ENCODE measurements at regions not wholly inside any gene's neighbourhood (a gene's known extent, or its start where the extent isn't known, plus 50 kb on each side); places are given as distances from the start of the nearest gene placed in this dataset.
"Not testable (repeated sequence)": the region's sequence is repeated elsewhere in the genome, so short reads cannot be mapped to it uniquely, and the experiment has no call there.

DNA sequence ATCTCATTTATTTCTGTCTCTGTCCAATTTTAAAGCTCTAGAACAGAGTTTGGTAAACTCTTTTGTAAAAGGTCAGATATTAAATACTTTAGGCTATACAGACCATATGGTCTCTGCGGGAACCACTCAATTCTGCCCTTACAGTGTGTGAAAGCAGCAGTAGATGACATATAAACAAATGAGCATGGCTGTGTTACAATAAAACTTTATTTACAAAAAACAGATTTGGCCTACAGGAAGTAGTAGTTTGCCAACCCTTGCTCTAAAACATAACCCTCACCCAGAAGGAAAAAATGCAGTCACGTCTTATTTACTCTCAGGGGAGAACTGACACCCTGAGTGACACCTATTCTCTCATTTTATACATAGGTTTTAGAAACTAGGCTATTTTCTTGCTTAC is 220.4 kb downstream of the DEPDC1B start:
- BruUV-seq (replicated peaks), result no TSS peak
- no peaks in the 10 kb centered on the region for H3K9me3 Mint-ChIP-seq (ENCODE audit: unreplicated experiment)
- no peaks in the 10 kb centered on the region for H3K9me3 ChIP-seq
- ChIA-PET POLR2A (no interaction called here), CTCF (no interaction called here)
- H3K4me3 Mint-ChIP-seq (ENCODE audit: unreplicated experiment), result no peak overlapping the region
- intact Hi-C loops (cut with micrococcal nuclease; ENCODE audit: unreplicated experiment), result no loop called here
- TF ChIP-seq CTCF (IDR thresholded peaks at IDR 0.05; ENCODE audit: insufficient read depth in 1 of 2, low read depth in 1 of 2, low read length in 1 of 2, severe bottlenecking in 1 of 2, unreplicated experiment in 1 of 2), result no peak
- no peak overlapping the region for H3K27ac Mint-ChIP-seq (ENCODE audit: unreplicated experiment)
- no peaks in the 10 kb centered on the region for H3K36me3 Mint-ChIP-seq (ENCODE audit: insufficient read depth, unreplicated experiment)
- H3K4me1 Mint-ChIP-seq (ENCODE audit: low read depth, unreplicated experiment), result no peaks in the 10 kb centered on the region
- H3K36me3 ChIP-seq (ENCODE audit: control insufficient read depth, insufficient read depth, low read length), result no peaks in the 10 kb centered on the region
- no peaks in the 10 kb centered on the region for H3K27me3 ChIP-seq (replicated peaks; ENCODE audit: control insufficient read depth, insufficient read depth, low read length)
- H3K4me3 ChIP-seq (ENCODE audit: low read depth, low read length), result no peak overlapping the region
- H3K4me1 ChIP-seq, result no peaks in the 10 kb centered on the region
- DNase-seq, result no peak
- peaks cover 3% of the 10 kb centered on the region for H3K27me3 Mint-ChIP-seq (ENCODE audit: insufficient read depth, unreplicated experiment)

GRCh38 chr5:60477849-60478248 is 222.1 kb downstream of the DEPDC1B start:
- Histone ChIP-seq H3K9me3 (no peaks in the 10 kb centered on the region), H3K36me3 (ENCODE audit: control insufficient read depth, insufficient read depth, low read length) (no peaks in the 10 kb centered on the region), H3K4me3 (ENCODE audit: low read depth, low read length) (no peak overlapping the region), H3K4me1 (peaks cover 5% of the 10 kb centered on the region; the same call in 1 of the 2 replicates), H3K27me3 (replicated peaks; ENCODE audit: control insufficient read depth, insufficient read depth, low read length) (no peaks in the 10 kb centered on the region)
- no peaks in the 10 kb centered on the region for H3K36me3 Mint-ChIP-seq (ENCODE audit: insufficient read depth, unreplicated experiment)
- intact Hi-C loops (cut with micrococcal nuclease; ENCODE audit: unreplicated experiment), result no loop called here
- H3K4me1 Mint-ChIP-seq (ENCODE audit: low read depth, unreplicated experiment), result no peaks in the 10 kb centered on the region
- POLR2A ChIA-PET, result no interaction called here
- no peak for TF ChIP-seq CTCF (IDR thresholded peaks at IDR 0.05; ENCODE audit: insufficient read depth in 1 of 2, low read depth in 1 of 2, low read length in 1 of 2, severe bottlenecking in 1 of 2, unreplicated experiment in 1 of 2)
- no peak overlapping the region for H3K27ac Mint-ChIP-seq (ENCODE audit: unreplicated experiment)
- no peak overlapping the region for H3K4me3 Mint-ChIP-seq (ENCODE audit: unreplicated experiment)
- no TSS peak for BruUV-seq (replicated peaks)
- H3K9me3 Mint-ChIP-seq (ENCODE audit: unreplicated experiment), result no peaks in the 10 kb centered on the region
- peaks cover 3% of the 10 kb centered on the region for H3K27me3 Mint-ChIP-seq (ENCODE audit: insufficient read depth, unreplicated experiment)
- CTCF ChIA-PET, result no interaction called here
- DNase-seq, result no peak

GRCh38 chr5:60473654-60474053 is 226.3 kb downstream of the DEPDC1B start:
- Mint-ChIP-seq H3K27ac (ENCODE audit: unreplicated experiment) (no peak overlapping the region), H3K4me3 (ENCODE audit: unreplicated experiment) (no peak overlapping the region), H3K36me3 (ENCODE audit: insufficient read depth, unreplicated experiment) (no peaks in the 10 kb centered on the region), H3K9me3 (ENCODE audit: unreplicated experiment) (peaks cover 3% of the 10 kb centered on the region), H3K4me1 (ENCODE audit: low read depth, unreplicated experiment) (no peaks in the 10 kb centered on the region), H3K27me3 (ENCODE audit: insufficient read depth, unreplicated experiment) (peaks cover 5% of the 10 kb centered on the region)
- Histone ChIP-seq H3K9me3 (no peaks in the 10 kb centered on the region), H3K27me3 (replicated peaks; ENCODE audit: control insufficient read depth, insufficient read depth, low read length) (no peaks in the 10 kb centered on the region), H3K36me3 (ENCODE audit: control insufficient read depth, insufficient read depth, low read length) (no peaks in the 10 kb centered on the region), H3K4me3 (ENCODE audit: low read depth, low read length) (no peak overlapping the region), H3K4me1 (peaks cover 5% of the 10 kb centered on the region; the same call in 1 of the 2 replicates)
- no peak for TF ChIP-seq CTCF (IDR thresholded peaks at IDR 0.05; ENCODE audit: insufficient read depth in 1 of 2, low read depth in 1 of 2, low read length in 1 of 2, severe bottlenecking in 1 of 2, unreplicated experiment in 1 of 2)
- ChIA-PET POLR2A (no interaction called here), CTCF (no interaction called here)
- intact Hi-C loops (cut with micrococcal nuclease; ENCODE audit: unreplicated experiment), result no loop called here
- no TSS peak for BruUV-seq (replicated peaks)
- DNase-seq, result peak in 1 of 2 experiments; percentile 59

GRCh38 chr5:60473027-60473426 is 226.9 kb downstream of the DEPDC1B start:
- POLR2A ChIA-PET; H3K4me1 Mint-ChIP-seq (ENCODE audit: low read depth, unreplicated experiment); intact Hi-C loops (cut with micrococcal nuclease; ENCODE audit: unreplicated experiment); H3K36me3 ChIP-seq (ENCODE audit: control insufficient read depth, insufficient read depth, low read length); H3K4me3 Mint-ChIP-seq (ENCODE audit: unreplicated experiment); H3K4me3 ChIP-seq (ENCODE audit: low read depth, low read length); BruUV-seq (replicated peaks); H3K9me3 Mint-ChIP-seq (ENCODE audit: unreplicated experiment); H3K27me3 Mint-ChIP-seq (ENCODE audit: insufficient read depth, unreplicated experiment); CTCF ChIA-PET; H3K9me3 ChIP-seq; H3K27ac Mint-ChIP-seq (ENCODE audit: unreplicated experiment); H3K4me1 ChIP-seq; H3K36me3 Mint-ChIP-seq (ENCODE audit: insufficient read depth, unreplicated experiment); H3K27me3 ChIP-seq (replicated peaks; ENCODE audit: control insufficient read depth, insufficient read depth, low read length); DNase-seq: not testable (repeated sequence)
